ENCODE measurements at regions not wholly inside any gene's neighbourhood (a gene's known extent, or its start where the extent isn't known, plus 50 kb on each side); places are given as distances from the start of the nearest gene placed in this dataset.

GRCh38 chr11:92460213-92460612 lies 235.6 kb downstream of the FAT3 start:
- H4K20me1 ChIP-seq (replicated peaks in 1 of 2; ENCODE audit: control insufficient read depth in 1 of 2, insufficient read depth in 2 of 2, low read length in 2 of 2), result no peaks in the 10 kb centered on the region
- CTCF ChIA-PET (ENCODE audit: partially characterized antibody), result interaction anchor here (0.6 to 1.2 kb wide), 4 partner anchors 11 to 1094 kb away, joined by 3 read pairs; no protein-coding TSS in a partner anchor
- WGBS, 2 experiments (ENCODE audit: extremely low coverage in 1 of 2, insufficient coverage in 1 of 2, insufficient read length in 1 of 2, insufficient replicate concordance in 2 of 2, low coverage in 1 of 2, low lambda C conversion rate in 2 of 2, missing lambda C conversion rate in 1 of 2), result 87% methylated on average over 4 of the region's 4 CpGs; no CpG with 5 or more reads in 1 of the 2 experiments
- TF ChIP-seq SRF (IDR thresholded peaks at IDR 0.05; ENCODE audit: low read depth, low read length), result no peak
- no peak for TF ChIP-seq TEAD4 (IDR thresholded peaks at IDR 0.05; ENCODE audit: low read depth, low read length)
- no peak for TF ChIP-seq GABPA (IDR thresholded peaks at IDR 0.05; ENCODE audit: borderline replicate concordance, insufficient read depth, low read length)
- TF ChIP-seq ATF2 (IDR thresholded peaks at IDR 0.05; ENCODE audit: low read length), result no peak
- TF ChIP-seq SP4 (IDR thresholded peaks at IDR 0.05; ENCODE audit: low read length), result no peak
- no peak for TF ChIP-seq TAF7 (optimal IDR thresholded peaks at IDR 0.05; ENCODE audit: borderline replicate concordance, low read depth, low read length)
- TF ChIP-seq SP1 (IDR thresholded peaks at IDR 0.05; ENCODE audit: low read depth, low read length), result no peak
- no peak for TF ChIP-seq CTCF (IDR thresholded peaks at IDR 0.05; ENCODE audit: control extremely low read depth in 1 of 3, insufficient read depth in 1 of 3, low read depth in 1 of 3, low read length in 3 of 3)
- no peak for TF ChIP-seq JUND (IDR thresholded peaks at IDR 0.05; ENCODE audit: low read length)
- TF ChIP-seq SUZ12 (IDR thresholded peaks at IDR 0.05; ENCODE audit: low read length), result no peak
- TF ChIP-seq NANOG (IDR thresholded peaks at IDR 0.05; ENCODE audit: insufficient read depth, low read depth, low read length, poor library complexity, severe bottlenecking), result no peak

More at GRCh38 chr11:92460213-92460612, 235.6 kb downstream of the FAT3 start:
- FAIRE-seq, result no peak
- Histone ChIP-seq H3K14ac (ENCODE audit: insufficient read length) (no peak overlapping the region), H3K4me1 (replicated peaks in 1 of 4; ENCODE audit: control insufficient read depth in 3 of 4, insufficient read depth in 4 of 4, low read length in 3 of 4) (no peaks in the 10 kb centered on the region), H3K23me2 (ENCODE audit: low read depth, low read length) (no peaks in the 10 kb centered on the region), H2BK12ac (ENCODE audit: low read depth, low read length) (no peak overlapping the region), H3K18ac (ENCODE audit: extremely low read depth, low read length) (no peak overlapping the region), H3K56ac (replicated peaks; ENCODE audit: insufficient read length, low read depth, low read length) (no peak overlapping the region), H4K8ac (ENCODE audit: extremely low read depth, insufficient read depth, low read length) (no peak overlapping the region), H3K36me3 (ENCODE audit: control insufficient read depth in 2 of 4, insufficient read depth in 4 of 4, low read length in 3 of 4) (no peaks in the 10 kb centered on the region), H3K79me1 (ENCODE audit: low read depth, low read length) (peaks cover 2% of the 10 kb centered on the region; the same call in 1 of the 2 replicates), H3K4me2 (ENCODE audit: insufficient read depth in 1 of 2, low read depth in 2 of 2, low read length in 2 of 2) (no peak overlapping the region), H4K91ac (replicated peaks; ENCODE audit: insufficient read length, low read length) (no peak overlapping the region), H3K9me3 (ENCODE audit: insufficient read depth in 2 of 2, low read depth in 1 of 2, low read length in 1 of 2) (no peaks in the 10 kb centered on the region), H3K79me2 (ENCODE audit: control insufficient read depth in 1 of 2, insufficient read depth in 2 of 2, low read length in 2 of 2) (no peaks in the 10 kb centered on the region; a peak in 2 of 4 replicates), H3K23ac (ENCODE audit: insufficient read length) (no peak overlapping the region), H3K4ac (replicated peaks; ENCODE audit: insufficient read length, low read depth, low read length) (no peak overlapping the region), H2BK15ac (ENCODE audit: low read length) (no peak overlapping the region), H2BK20ac (ENCODE audit: low read length) (no peak overlapping the region), H3K9ac (replicated peaks in 1 of 4; ENCODE audit: extremely low read depth in 1 of 4, low read depth in 3 of 4, low read length in 3 of 4) (no peak overlapping the region), H3K27me3 (replicated peaks in 1 of 4; ENCODE audit: control insufficient read depth in 3 of 4, extremely low read depth in 1 of 4, insufficient read depth in 3 of 4, low read length in 3 of 4) (no peaks in the 10 kb centered on the region), H2BK120ac (replicated peaks; ENCODE audit: low read depth, low read length) (no peak overlapping the region), H3K4me3 (ENCODE audit: extremely low read depth in 1 of 4, insufficient read depth in 2 of 4, low read depth in 3 of 4, low read length in 4 of 4) (no peak overlapping the region), H2AK5ac (ENCODE audit: low read depth, low read length) (no peak overlapping the region), H4K5ac (ENCODE audit: insufficient read length, low read depth, low read length) (no peak overlapping the region), H2AFZ (ENCODE audit: low read length) (no peak overlapping the region), H2BK5ac (ENCODE audit: low read depth, low read length) (no peak overlapping the region), H3K27ac (ENCODE audit: low read depth, low read length) (no peak overlapping the region)
- DNase-seq (ENCODE audit: low read depth in 1 of 2, low spot score in 2 of 2), result no peak
- POLR2A ChIA-PET (ENCODE audit: partially characterized antibody), result no interaction called here
